ENCODE measurements at regions not wholly inside any gene's neighbourhood (a gene's known extent, or its start where the extent isn't known, plus 50 kb on each side); places are given as distances from the start of the nearest gene placed in this dataset.

DNA sequence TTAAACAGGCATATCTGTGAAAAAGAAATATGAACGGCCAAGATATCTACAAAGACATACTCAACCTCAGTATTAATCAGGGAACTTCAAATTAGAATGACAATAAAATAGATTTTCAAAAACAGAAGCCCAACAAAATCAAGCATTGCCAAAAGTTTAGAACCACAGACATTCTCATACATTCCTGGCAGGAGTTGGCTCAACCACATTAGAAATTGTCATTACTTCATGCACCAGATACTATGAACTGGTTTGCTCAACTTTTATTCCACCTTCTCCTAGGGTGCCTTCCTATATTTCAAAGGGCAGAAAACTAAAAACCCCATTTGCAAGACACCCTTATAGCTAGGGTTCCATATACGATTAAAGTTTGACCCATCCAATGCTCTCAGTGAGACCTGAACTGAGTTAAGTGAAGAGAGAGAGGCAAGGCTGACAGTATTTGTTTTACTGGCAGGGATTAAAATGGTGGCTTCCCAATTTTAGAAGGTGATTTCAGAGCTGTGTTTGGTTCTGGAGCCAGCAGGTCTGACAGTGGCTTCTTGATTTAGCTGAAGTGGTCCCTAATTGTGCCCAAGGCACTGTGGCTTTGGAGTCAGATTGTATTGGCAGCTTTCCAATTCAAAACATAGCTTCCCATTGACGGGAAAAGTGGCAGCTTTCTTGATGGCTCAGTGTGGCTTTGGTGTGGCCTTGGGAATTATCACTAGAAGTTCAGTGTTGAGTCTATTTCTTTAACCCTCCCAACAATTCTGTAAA, 77.1 kb upstream of the CDYL start:
- no peaks in the 10 kb centered on the region for H3K36me3 Mint-ChIP-seq (ENCODE audit: low read depth)
- H3K4me1 Mint-ChIP-seq (ENCODE audit: low read depth) = no peaks in the 10 kb centered on the region
- DNase-seq (ENCODE audit: low spot score) = no peak
- no peak overlapping the region for H3K27ac Mint-ChIP-seq (ENCODE audit: unreplicated experiment)
- TF ChIP-seq, protein P1, sequence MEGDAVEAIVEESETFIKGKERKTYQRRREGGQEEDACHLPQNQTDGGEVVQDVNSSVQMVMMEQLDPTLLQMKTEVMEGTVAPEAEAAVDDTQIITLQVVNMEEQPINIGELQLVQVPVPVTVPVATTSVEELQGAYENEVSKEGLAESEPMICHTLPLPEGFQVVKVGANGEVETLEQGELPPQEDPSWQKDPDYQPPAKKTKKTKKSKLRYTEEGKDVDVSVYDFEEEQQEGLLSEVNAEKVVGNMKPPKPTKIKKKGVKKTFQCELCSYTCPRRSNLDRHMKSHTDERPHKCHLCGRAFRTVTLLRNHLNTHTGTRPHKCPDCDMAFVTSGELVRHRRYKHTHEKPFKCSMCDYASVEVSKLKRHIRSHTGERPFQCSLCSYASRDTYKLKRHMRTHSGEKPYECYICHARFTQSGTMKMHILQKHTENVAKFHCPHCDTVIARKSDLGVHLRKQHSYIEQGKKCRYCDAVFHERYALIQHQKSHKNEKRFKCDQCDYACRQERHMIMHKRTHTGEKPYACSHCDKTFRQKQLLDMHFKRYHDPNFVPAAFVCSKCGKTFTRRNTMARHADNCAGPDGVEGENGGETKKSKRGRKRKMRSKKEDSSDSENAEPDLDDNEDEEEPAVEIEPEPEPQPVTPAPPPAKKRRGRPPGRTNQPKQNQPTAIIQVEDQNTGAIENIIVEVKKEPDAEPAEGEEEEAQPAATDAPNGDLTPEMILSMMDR (IDR thresholded peaks at IDR 0.05) = no peak
- H3K9me3 Mint-ChIP-seq (ENCODE audit: low read depth) = no peaks in the 10 kb centered on the region
- H3K27me3 Mint-ChIP-seq (ENCODE audit: low read depth) = no peaks in the 10 kb centered on the region
- no peak overlapping the region for H3K4me3 Mint-ChIP-seq (ENCODE audit: unreplicated experiment)

DNA sequence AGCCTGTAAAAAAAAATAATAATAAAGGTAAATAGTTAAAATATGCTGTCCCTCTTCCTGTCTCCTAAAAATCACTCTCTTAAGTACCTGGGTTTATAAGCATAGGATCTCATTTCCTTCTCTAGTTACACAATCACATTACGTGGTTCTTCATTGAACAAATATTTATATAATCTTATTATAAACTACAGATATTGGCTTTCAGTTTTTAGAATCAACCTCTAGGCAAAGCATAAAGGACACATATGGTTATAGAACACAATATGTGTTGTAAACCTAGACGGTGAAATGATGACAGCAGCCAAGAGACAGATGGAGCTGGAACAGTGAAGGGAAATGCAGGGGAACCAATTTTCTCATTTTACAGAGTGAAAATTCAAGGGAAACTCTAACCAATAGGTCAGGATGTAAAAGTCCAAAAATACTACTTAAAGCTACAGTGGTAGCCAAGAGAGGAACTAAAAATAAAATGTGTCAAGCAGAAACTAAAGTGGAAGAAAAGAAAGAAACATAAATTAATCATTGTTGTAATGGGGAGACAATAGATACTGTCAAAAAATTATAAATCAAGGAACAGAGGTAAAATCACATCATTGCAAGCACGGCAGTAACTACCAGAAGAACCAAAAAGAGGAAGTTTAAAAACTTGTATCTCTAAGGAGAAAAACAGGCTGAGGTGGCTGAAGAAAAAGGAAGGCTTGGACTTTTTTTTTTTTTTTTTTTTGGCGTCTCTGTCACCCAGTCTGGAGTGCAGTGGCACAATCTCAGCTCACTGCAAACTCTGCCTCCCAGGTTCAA, 82.8 kb upstream of the CDYL start:
- TF ChIP-seq, protein P1 (IDR thresholded peaks at IDR 0.05) = no peak
- Mint-ChIP-seq H3K4me1 (ENCODE audit: low read depth) (peaks cover 7% of the 10 kb centered on the region), H3K9me3 (ENCODE audit: low read depth) (peaks cover 8% of the 10 kb centered on the region), H3K27ac (ENCODE audit: unreplicated experiment) (no peak overlapping the region), H3K27me3 (ENCODE audit: low read depth) (no peaks in the 10 kb centered on the region), H3K36me3 (ENCODE audit: low read depth) (no peaks in the 10 kb centered on the region), H3K4me3 (ENCODE audit: unreplicated experiment) (no peak overlapping the region)
- no peak for DNase-seq (ENCODE audit: low spot score)

DNA sequence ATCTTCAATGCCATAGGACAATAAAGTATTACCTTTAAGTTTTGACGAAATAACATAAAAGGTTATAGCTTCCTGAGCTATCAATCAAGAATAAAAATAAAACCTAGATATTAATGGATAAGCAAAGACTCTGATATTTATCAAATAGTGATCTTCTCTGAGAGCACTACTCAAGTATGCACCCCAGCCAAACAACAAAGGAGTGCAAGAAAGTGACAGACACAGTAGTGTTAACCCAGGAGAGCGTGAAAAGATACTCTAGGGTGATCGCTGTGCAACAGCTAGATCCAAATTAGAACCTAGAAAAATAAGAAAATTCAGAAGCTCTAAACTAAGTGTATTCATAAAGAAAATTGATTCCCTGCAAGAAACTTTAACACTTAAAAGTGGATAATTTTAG, 83.5 kb upstream of the CDYL start:
- no peak overlapping the region for H3K4me3 Mint-ChIP-seq (ENCODE audit: unreplicated experiment)
- H3K4me1 Mint-ChIP-seq (ENCODE audit: low read depth) = peaks cover 14% of the 10 kb centered on the region
- no peak for DNase-seq (ENCODE audit: low spot score)
- TF ChIP-seq, protein P1 (IDR thresholded peaks at IDR 0.05) = no peak
- H3K9me3 Mint-ChIP-seq (ENCODE audit: low read depth) = peaks cover 8% of the 10 kb centered on the region
- no peaks in the 10 kb centered on the region for H3K27me3 Mint-ChIP-seq (ENCODE audit: low read depth)
- no peak overlapping the region for H3K27ac Mint-ChIP-seq (ENCODE audit: unreplicated experiment)
- H3K36me3 Mint-ChIP-seq (ENCODE audit: low read depth) = no peaks in the 10 kb centered on the region

DNA sequence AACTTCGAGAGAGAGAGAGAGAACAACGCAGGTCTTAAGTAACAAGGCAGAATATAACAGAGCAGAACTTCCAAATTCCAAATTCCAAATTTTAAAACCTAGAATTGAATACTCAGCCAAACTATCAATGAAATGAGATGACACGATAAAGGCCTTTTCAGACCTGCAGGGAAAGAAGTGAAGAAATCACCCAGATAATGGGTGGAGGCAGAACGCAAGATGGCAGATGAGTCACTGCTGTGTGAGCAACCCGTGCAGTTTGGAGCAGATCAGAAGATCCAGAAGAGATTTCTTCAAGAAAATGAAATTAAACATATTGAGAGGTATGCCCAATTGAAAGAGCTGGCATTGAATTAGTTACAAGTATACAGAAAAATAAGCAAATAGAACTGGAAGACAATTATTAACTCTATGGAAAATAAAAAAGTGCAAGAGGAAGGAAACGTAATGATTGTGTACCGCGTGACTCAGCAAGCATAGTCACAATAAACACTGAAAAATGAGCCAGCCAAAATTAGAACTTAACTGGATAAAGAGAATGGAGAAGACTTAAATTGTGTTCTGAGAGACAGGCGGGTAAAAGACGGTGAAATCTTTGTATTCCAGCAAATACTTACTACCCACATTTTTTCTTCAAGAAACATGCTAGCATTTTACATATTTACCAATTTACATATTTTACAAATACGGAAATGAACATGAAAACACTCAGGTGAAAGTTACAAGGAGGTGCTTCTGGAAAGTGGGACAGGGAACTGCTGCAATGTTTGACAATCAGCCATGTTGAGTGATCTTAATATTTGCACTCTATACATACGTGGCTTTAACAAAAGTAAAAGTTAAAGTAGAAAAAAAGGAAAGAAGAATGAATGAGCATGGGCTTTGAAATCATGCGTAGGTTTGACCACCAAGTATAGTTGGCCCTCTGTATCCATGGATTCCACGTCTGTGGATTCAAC, 87.9 kb upstream of the CDYL start:
- no peak for DNase-seq (ENCODE audit: low spot score)
- Mint-ChIP-seq H3K27ac (ENCODE audit: unreplicated experiment) (peak overlapping the region; percentile 91), H3K9me3 (ENCODE audit: low read depth) (peaks cover 8% of the 10 kb centered on the region), H3K4me3 (ENCODE audit: unreplicated experiment) (peak overlapping the region; percentile 57), H3K4me1 (ENCODE audit: low read depth) (peaks cover 15% of the 10 kb centered on the region), H3K36me3 (ENCODE audit: low read depth) (peaks cover 2% of the 10 kb centered on the region), H3K27me3 (ENCODE audit: low read depth) (peaks cover 7% of the 10 kb centered on the region)
- TF ChIP-seq, protein P1 (IDR thresholded peaks at IDR 0.05) = peak; percentile 32

DNA sequence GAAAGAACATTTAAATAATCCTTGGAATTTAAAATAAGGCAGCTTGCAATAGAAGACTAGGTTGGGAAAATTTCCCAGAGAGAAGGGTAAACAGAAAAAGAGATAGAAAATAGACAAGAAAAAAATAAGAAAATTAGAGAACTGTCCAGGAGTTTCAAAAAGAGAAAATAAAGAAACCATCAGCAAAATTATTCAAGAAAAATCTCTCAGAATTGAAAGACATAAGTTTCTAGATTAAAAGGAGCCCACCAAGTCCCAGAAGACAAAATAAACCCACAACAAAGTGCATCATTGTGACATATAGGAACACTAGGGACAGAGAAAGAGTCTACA, 88.6 kb upstream of the CDYL start:
- peaks cover 2% of the 10 kb centered on the region for H3K36me3 Mint-ChIP-seq (ENCODE audit: low read depth)

More for the DNA sequence above, 88.6 kb upstream of the CDYL start:
- H3K4me1 Mint-ChIP-seq (ENCODE audit: low read depth) = peaks cover 15% of the 10 kb centered on the region
- H3K27me3 Mint-ChIP-seq (ENCODE audit: low read depth) = peaks cover 9% of the 10 kb centered on the region
- DNase-seq (ENCODE audit: low spot score) = no peak
- no peak overlapping the region for H3K4me3 Mint-ChIP-seq (ENCODE audit: unreplicated experiment)
- peaks cover 5% of the 10 kb centered on the region for H3K9me3 Mint-ChIP-seq (ENCODE audit: low read depth)
- peak overlapping the region; percentile 91 for H3K27ac Mint-ChIP-seq (ENCODE audit: unreplicated experiment)
- TF ChIP-seq, protein P1 (IDR thresholded peaks at IDR 0.05) = no peak

Measured in chondrocyte (in vitro differentiated cells).